ENCODE measurements at regions not wholly inside any gene's neighbourhood (a gene's known extent, or its start where the extent isn't known, plus 50 kb on each side); places are given as distances from the start of the nearest gene placed in this dataset.

DNA sequence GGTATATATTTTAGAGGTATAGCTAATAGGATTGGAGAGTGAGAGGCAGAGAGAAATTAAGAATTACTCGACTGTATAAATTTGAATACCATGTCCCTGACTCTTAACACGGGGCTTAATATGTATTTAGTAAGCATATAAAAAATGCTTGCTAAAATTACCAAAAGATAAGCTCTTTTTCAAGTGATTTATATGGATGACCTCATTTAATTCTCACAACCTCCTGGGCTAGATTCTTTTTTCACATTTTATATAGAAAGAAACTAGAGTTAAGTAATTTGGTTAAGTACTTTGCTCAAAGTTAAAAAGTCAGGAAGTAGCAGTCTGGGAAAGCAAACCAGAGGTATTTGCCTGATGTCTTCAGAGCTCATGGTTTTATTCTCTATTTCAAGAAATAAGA, 963.5 kb upstream of the SOX9 start:
- Histone ChIP-seq H3K4me1 (ENCODE audit: insufficient read depth, low read length, severe bottlenecking) (no peaks in the 10 kb centered on the region), H3K9ac (ENCODE audit: low read length) (no peak overlapping the region), H3K9me3 (ENCODE audit: low read length) (no peaks in the 10 kb centered on the region), H4K20me1 (ENCODE audit: insufficient read depth, low read length) (no peaks in the 10 kb centered on the region), H3K4me2 (ENCODE audit: low read length) (no peak overlapping the region), H3K9me2 (ENCODE audit: low read depth, low read length) (no peaks in the 10 kb centered on the region), H2AFZ (ENCODE audit: low read length) (no peak overlapping the region), H3K79me2 (ENCODE audit: insufficient read depth, low read length) (no peaks in the 10 kb centered on the region), H3F3A (ENCODE audit: insufficient read depth, low read length) (no peaks in the 10 kb centered on the region), H3K36me3 (ENCODE audit: insufficient read depth, low read length) (no peaks in the 10 kb centered on the region), H3K27ac (ENCODE audit: low read depth, low read length, poor library complexity, severe bottlenecking) (no peak overlapping the region), H3K4me3 (ENCODE audit: low read depth, low read length, poor library complexity, severe bottlenecking) (no peak overlapping the region), H3K27me3 (ENCODE audit: insufficient read depth, low read length) (no peaks in the 10 kb centered on the region)
- TF ChIP-seq, protein P1, sequence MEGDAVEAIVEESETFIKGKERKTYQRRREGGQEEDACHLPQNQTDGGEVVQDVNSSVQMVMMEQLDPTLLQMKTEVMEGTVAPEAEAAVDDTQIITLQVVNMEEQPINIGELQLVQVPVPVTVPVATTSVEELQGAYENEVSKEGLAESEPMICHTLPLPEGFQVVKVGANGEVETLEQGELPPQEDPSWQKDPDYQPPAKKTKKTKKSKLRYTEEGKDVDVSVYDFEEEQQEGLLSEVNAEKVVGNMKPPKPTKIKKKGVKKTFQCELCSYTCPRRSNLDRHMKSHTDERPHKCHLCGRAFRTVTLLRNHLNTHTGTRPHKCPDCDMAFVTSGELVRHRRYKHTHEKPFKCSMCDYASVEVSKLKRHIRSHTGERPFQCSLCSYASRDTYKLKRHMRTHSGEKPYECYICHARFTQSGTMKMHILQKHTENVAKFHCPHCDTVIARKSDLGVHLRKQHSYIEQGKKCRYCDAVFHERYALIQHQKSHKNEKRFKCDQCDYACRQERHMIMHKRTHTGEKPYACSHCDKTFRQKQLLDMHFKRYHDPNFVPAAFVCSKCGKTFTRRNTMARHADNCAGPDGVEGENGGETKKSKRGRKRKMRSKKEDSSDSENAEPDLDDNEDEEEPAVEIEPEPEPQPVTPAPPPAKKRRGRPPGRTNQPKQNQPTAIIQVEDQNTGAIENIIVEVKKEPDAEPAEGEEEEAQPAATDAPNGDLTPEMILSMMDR (IDR thresholded peaks at IDR 0.05; ENCODE audit: low read length), result no peak
- no peak for TF ChIP-seq EZH2 (IDR thresholded peaks at IDR 0.05; ENCODE audit: borderline replicate concordance, low read length)

DNA sequence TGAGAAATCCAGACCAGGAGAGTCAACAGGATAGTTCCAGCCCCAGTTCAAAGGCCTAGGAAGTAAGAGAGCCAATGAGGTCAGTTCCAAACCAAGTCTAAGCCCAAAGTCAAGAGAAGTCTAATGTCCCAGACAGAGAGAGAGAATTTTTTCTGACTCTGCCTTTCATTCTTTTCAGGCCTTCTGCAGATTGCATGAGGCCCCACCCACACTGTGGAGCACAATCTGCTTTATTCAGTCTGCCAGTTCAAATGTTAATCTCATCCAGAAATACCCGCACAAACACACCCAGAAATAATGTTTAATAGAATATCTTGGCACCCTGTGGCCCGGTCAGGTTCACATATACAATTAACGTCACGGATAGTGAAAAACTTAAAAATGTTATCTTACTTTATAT, 962.4 kb upstream of the SOX9 start:
- H3K79me2 ChIP-seq (ENCODE audit: insufficient read depth, low read length), result no peaks in the 10 kb centered on the region
- H2AFZ ChIP-seq (ENCODE audit: low read length), result no peak overlapping the region
- H3K36me3 ChIP-seq (ENCODE audit: insufficient read depth, low read length), result no peaks in the 10 kb centered on the region
- no peak overlapping the region for H3K9ac ChIP-seq (ENCODE audit: low read length)
- no peaks in the 10 kb centered on the region for H3K9me2 ChIP-seq (ENCODE audit: low read depth, low read length)
- H3K9me3 ChIP-seq (ENCODE audit: low read length), result no peaks in the 10 kb centered on the region
- no peak overlapping the region for H3K4me3 ChIP-seq (ENCODE audit: low read depth, low read length, poor library complexity, severe bottlenecking)
- H3K4me1 ChIP-seq (ENCODE audit: insufficient read depth, low read length, severe bottlenecking), result no peaks in the 10 kb centered on the region
- no peak overlapping the region for H3K27ac ChIP-seq (ENCODE audit: low read depth, low read length, poor library complexity, severe bottlenecking)
- H4K20me1 ChIP-seq (ENCODE audit: insufficient read depth, low read length), result no peaks in the 10 kb centered on the region
- no peaks in the 10 kb centered on the region for H3K27me3 ChIP-seq (ENCODE audit: insufficient read depth, low read length)
- no peak for TF ChIP-seq EZH2 (IDR thresholded peaks at IDR 0.05; ENCODE audit: borderline replicate concordance, low read length)
- TF ChIP-seq, protein P1 (IDR thresholded peaks at IDR 0.05; ENCODE audit: low read length), result no peak
- H3K4me2 ChIP-seq (ENCODE audit: low read length), result no peak overlapping the region
- no peaks in the 10 kb centered on the region for H3F3A ChIP-seq (ENCODE audit: insufficient read depth, low read length)

DNA sequence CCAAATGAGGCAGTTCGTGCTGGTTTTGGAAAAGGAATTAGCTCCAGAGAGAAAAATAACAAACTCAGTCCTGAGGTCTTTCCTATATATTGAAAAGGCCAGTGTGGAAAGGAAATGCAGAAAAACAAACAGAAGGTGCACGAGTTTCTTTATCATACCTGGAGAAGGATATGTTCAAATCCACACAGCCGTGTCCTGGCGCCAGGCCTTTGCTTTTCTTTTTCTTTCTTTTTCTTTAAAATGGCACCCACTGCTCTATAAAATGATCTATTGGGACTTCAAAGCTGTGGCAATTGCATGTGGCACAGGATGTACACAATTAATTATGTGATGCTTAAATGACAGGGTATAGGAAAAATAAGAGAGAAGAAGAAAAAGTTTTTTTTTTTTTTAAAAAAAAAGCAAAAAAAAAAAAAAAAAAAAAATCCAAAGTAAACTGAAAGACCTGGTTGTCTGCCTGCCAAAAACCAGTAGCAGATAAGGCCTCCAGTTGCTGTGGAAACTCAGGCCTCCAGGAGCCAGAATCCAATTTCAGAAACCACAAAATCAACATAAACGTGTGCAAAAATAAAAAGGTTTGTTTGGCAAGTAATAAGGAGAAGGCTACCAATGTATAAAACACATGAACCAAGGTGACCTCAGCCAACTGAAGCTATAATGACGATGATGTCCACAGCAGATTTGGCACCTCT, 957.6 kb upstream of the SOX9 start:
- no peaks in the 10 kb centered on the region for H3K9me2 ChIP-seq (ENCODE audit: low read depth, low read length)
- no peaks in the 10 kb centered on the region for H3K4me1 ChIP-seq (ENCODE audit: insufficient read depth, low read length, severe bottlenecking)
- H3K27ac ChIP-seq (ENCODE audit: low read depth, low read length, poor library complexity, severe bottlenecking), result no peak overlapping the region
- no peaks in the 10 kb centered on the region for H3F3A ChIP-seq (ENCODE audit: insufficient read depth, low read length)
- H3K9ac ChIP-seq (ENCODE audit: low read length), result no peak overlapping the region
- no peak overlapping the region for H3K4me2 ChIP-seq (ENCODE audit: low read length)
- TF ChIP-seq, protein P1 (IDR thresholded peaks at IDR 0.05; ENCODE audit: low read length), result no peak
- TF ChIP-seq EZH2 (IDR thresholded peaks at IDR 0.05; ENCODE audit: borderline replicate concordance, low read length), result no peak
- no peak overlapping the region for H3K4me3 ChIP-seq (ENCODE audit: low read depth, low read length, poor library complexity, severe bottlenecking)
- H3K27me3 ChIP-seq (ENCODE audit: insufficient read depth, low read length), result no peaks in the 10 kb centered on the region
- H3K79me2 ChIP-seq (ENCODE audit: insufficient read depth, low read length), result no peaks in the 10 kb centered on the region
- no peak overlapping the region for H2AFZ ChIP-seq (ENCODE audit: low read length)
- no peaks in the 10 kb centered on the region for H3K36me3 ChIP-seq (ENCODE audit: insufficient read depth, low read length)
- no peaks in the 10 kb centered on the region for H4K20me1 ChIP-seq (ENCODE audit: insufficient read depth, low read length)
- H3K9me3 ChIP-seq (ENCODE audit: low read length), result no peaks in the 10 kb centered on the region

Data from OCI-LY1 (cell line).